HCT116 (cell line): ENCODE measurements at regions not wholly inside any gene's neighbourhood (a gene's known extent, or its start where the extent isn't known, plus 50 kb on each side); places are given as distances from the start of the nearest gene placed in this dataset.

Experiments
- ATAC-seq: fragments of 200-7000 bp; cut with Tn5 transposase; 2 replicates; pipeline ENCODE4 v1.9.1; 2020; ENCODE audit warnings: mild to moderate bottlenecking, moderate library complexity
- BruUV-seq: library from RNA; stranded (reverse); fragments of 400-500 nt; replicated peaks from 2 replicates; lab custom pipeline; 2021; lab: Mats Ljungman, UMichigan
- CTCF ChIA-PET: fragments of 300-600 bp; sonication (Branson Sonifier 250); formaldehyde crosslinking; loops from one replicate; lab custom pipeline; 2021; ENCODE audit warnings: antibody characterized with exemption; lab: Charles Lee
- POLR2A ChIA-PET: fragments of 300-600, 350-600 bp; sonication (Branson Sonifier 250); formaldehyde crosslinking; loops from one replicate; lab custom pipeline; 2021; ENCODE audit warnings: antibody characterized with exemption; lab: Charles Lee
- RAD21 ChIA-PET, 2 experiments: fragments of 300-600 bp; sonication (Branson Sonifier 250); formaldehyde crosslinking; loops; one replicate each; lab custom pipeline; 2023; ENCODE audit warnings: low total read pairs in 2 of 2; ENCODE audit not compliant: uncharacterized antibody in 2 of 2, unreplicated experiment in 2 of 2, low non-redundant PET in 1 of 2; lab: Charles Lee
- DNase-seq: peaks from one replicate; pipeline ENCODE4 v3.0.0-alpha.2; 2010; ENCODE audit warnings: low read depth, low spot score
- H2AFZ ChIP-seq: fragments of 200-600 bp; shearing (Covaris generic), sonication (generic); 2 replicates; pipeline ENCODE4 v1.6.1; 2017; ENCODE audit warnings: low read depth, mixed run types, mixed read lengths, antibody characterized with exemption, low read length; ENCODE audit not compliant: poor library complexity, severe bottlenecking
- H3K27ac ChIP-seq: 2 replicates; pipeline ENCODE4 v1.5.1; 2012; ENCODE audit warnings: low read depth, low read length
- H3K27me3 ChIP-seq: fragments of 200-600 bp; sonication (generic); 2 replicates; pipeline ENCODE4 v1.6.1; 2016; ENCODE audit warnings: mixed run types, low read length, mixed read lengths; ENCODE audit not compliant: insufficient read depth
- H3K36me3 ChIP-seq, 2 experiments: fragments of 200-500 bp in 1 of 2; fragments of 200-600 bp in 1 of 2; sonication (Bioruptor generic) in 1 of 2; sonication (generic) in 1 of 2; 2 replicates each; pipeline versions ENCODE4 v1.5.1 to v1.6.1; 2014 to 2016; ENCODE audit warnings: low read length in 2 of 2, inconsistent platforms in 1 of 2, mixed read lengths in 1 of 2, mixed run types in 1 of 2; ENCODE audit not compliant: insufficient read depth in 2 of 2, control insufficient read depth in 1 of 2
- H3K4me1 ChIP-seq, 2 experiments: fragments of 200-600 bp in 1 of 2; sonication (generic) in 1 of 2; 2 replicates each; pipeline versions ENCODE4 v1.5.1 to v1.6.1; 2012 to 2017; ENCODE audit warnings: low read length in 2 of 2, inconsistent platforms in 1 of 2, mild to moderate bottlenecking in 1 of 2, mixed read lengths in 1 of 2, mixed run types in 1 of 2, moderate library complexity in 1 of 2; ENCODE audit not compliant: insufficient read depth in 2 of 2, control insufficient read depth in 1 of 2
- H3K4me2 ChIP-seq: fragments of 200-600 bp; sonication (generic); 2 replicates; pipeline ENCODE4 v1.6.1; 2017; ENCODE audit warnings: mixed run types, low read length, mixed read lengths
- H3K4me3 ChIP-seq, 2 experiments: fragments of 200-600 bp in 1 of 2; sonication (generic) in 1 of 2; replicated peaks in 1 of 2; 2 replicates each; pipeline ENCODE4 v1.5.1; 2011 to 2016; ENCODE audit warnings: low read length in 2 of 2, control low read depth in 1 of 2, low read depth in 1 of 2, mild to moderate bottlenecking in 1 of 2, mixed read lengths in 1 of 2, mixed run types in 1 of 2
- H3K79me2 ChIP-seq: fragments of 200-600 bp; sonication (generic); 2 replicates; pipeline ENCODE4 v1.6.1; 2017; ENCODE audit warnings: mild to moderate bottlenecking, mixed run types, low read length, moderate library complexity, mixed read lengths; ENCODE audit not compliant: insufficient read depth
- H3K9ac ChIP-seq: fragments of 200-600 bp; sonication (generic); 2 replicates; pipeline ENCODE4 v1.6.1; 2016; ENCODE audit warnings: low read length, mixed read lengths
- H3K9me2 ChIP-seq: fragments of 200-600 bp; sonication (generic), shearing (Covaris generic); 2 replicates; pipeline ENCODE4 v1.6.1; 2017; ENCODE audit warnings: mixed run types, mild to moderate bottlenecking, moderate library complexity; ENCODE audit not compliant: insufficient read depth
- H3K9me3 ChIP-seq, 2 experiments: fragments of 200-500 bp in 1 of 2; fragments of 200-600 bp in 1 of 2; sonication (Bioruptor generic) in 1 of 2; sonication (generic) in 1 of 2; 2 replicates each; pipeline ENCODE4 v1.6.1; 2014 to 2017; ENCODE audit warnings: low read length in 2 of 2, mixed read lengths in 2 of 2, inconsistent platforms in 1 of 2, low read depth in 1 of 2, mild to moderate bottlenecking in 1 of 2, mixed run types in 1 of 2, moderate library complexity in 1 of 2; ENCODE audit not compliant: control insufficient read depth in 1 of 2, insufficient read depth in 1 of 2
- H4K20me1 ChIP-seq: fragments of 200-600 bp; sonication (generic), shearing (Covaris generic); 2 replicates; pipeline ENCODE4 v1.6.1; 2017; ENCODE audit warnings: mixed run types, mild to moderate bottlenecking, moderate library complexity; ENCODE audit not compliant: insufficient read depth
- CEBPB ChIP-seq: IDR thresholded peaks from 2 replicates; pipeline ENCODE4 v1.6.1; 2012; ENCODE audit warnings: low read depth
- ELF1 ChIP-seq: IDR thresholded peaks from 2 replicates; pipeline ENCODE4 v1.6.1; 2012; ENCODE audit warnings: low read depth, borderline replicate concordance
- FOSL1 ChIP-seq: IDR thresholded peaks from 2 replicates; pipeline ENCODE4 v1.6.1; 2012; ENCODE audit warnings: low read depth
- JUND ChIP-seq: IDR thresholded peaks from 2 replicates; pipeline ENCODE4 v1.6.1; 2012
- POLR2AphosphoS5 ChIP-seq: IDR thresholded peaks from 2 replicates; pipeline ENCODE4 v1.6.1; 2011; ENCODE audit warnings: mild to moderate bottlenecking, low read depth, low read length, moderate library complexity
- RAD21 ChIP-seq: IDR thresholded peaks from 2 replicates; pipeline ENCODE4 v1.6.1; 2012; ENCODE audit warnings: low read depth, mild to moderate bottlenecking
- SIN3A ChIP-seq: IDR thresholded peaks from 2 replicates; pipeline ENCODE4 v1.6.1; 2012; ENCODE audit warnings: low read depth
- SP1 ChIP-seq: IDR thresholded peaks from 2 replicates; pipeline ENCODE4 v1.6.1; 2012; ENCODE audit warnings: low read depth
- SRF ChIP-seq: IDR thresholded peaks from 2 replicates; pipeline ENCODE4 v1.6.1; 2012; ENCODE audit warnings: low read depth
- TCF7L2 ChIP-seq: IDR thresholded peaks from 2 replicates; pipeline ENCODE4 v1.7.0; 2011; ENCODE audit warnings: borderline replicate concordance, inconsistent platforms; ENCODE audit not compliant: insufficient read depth, insufficient read length; ENCODE audit errors: extremely low read depth
- YY1 ChIP-seq: IDR thresholded peaks from 2 replicates; pipeline ENCODE4 v1.6.1; 2011; ENCODE audit warnings: low read length, low read depth, moderate library complexity, mild to moderate bottlenecking; ENCODE audit not compliant: insufficient replicate concordance; ENCODE audit errors: extremely low read depth
- ZNF274 ChIP-seq: fragments of 200-500 bp; sonication (Bioruptor generic); IDR thresholded peaks from 2 replicates; pipeline ENCODE4 v1.6.1; 2014; ENCODE audit warnings: mild to moderate bottlenecking, low read depth, low read length, inconsistent platforms
- intact Hi-C: fragments of 100-400 bp; cut with micrococcal nuclease; formaldehyde crosslinking; loops from 2 replicates; pipeline ENCODE4 v1.10.0; 2022
- TF ChIP-seq, protein P1 (sequence below), 3 experiments: fragments of 200-600 bp in 1 of 3; sonication (generic) in 1 of 3; IDR thresholded peaks in 2 of 3; conservative IDR thresholded peaks in 1 of 3; 2 replicates each; pipeline ENCODE4 v1.5.1; 2012 to 2017; ENCODE audit warnings: low read depth in 2 of 3, low read length in 2 of 3, antibody characterized with exemption in 1 of 3, borderline replicate concordance in 1 of 3, control low read depth in 1 of 3, mild to moderate bottlenecking in 1 of 3, mixed read lengths in 1 of 3, mixed run types in 1 of 3, moderate library complexity in 1 of 3; ENCODE audit not compliant: insufficient read depth in 1 of 3
- TF ChIP-seq, protein P2 (sequence below): IDR thresholded peaks from 2 replicates; pipeline ENCODE4 v1.6.1; 2011; ENCODE audit warnings: mild to moderate bottlenecking, low read length, moderate library complexity; ENCODE audit not compliant: insufficient replicate concordance; ENCODE audit errors: extremely low read depth
- TF ChIP-seq, protein P3 (sequence below): IDR thresholded peaks from 2 replicates; pipeline ENCODE4 v1.6.1; 2012
- TF ChIP-seq, protein P4 (sequence below): IDR thresholded peaks from 2 replicates; pipeline ENCODE4 v1.6.1; 2012; ENCODE audit warnings: low read depth
- TF ChIP-seq, protein P5 (sequence below): IDR thresholded peaks from 2 replicates; pipeline ENCODE4 v1.6.1; 2012

DNA sequence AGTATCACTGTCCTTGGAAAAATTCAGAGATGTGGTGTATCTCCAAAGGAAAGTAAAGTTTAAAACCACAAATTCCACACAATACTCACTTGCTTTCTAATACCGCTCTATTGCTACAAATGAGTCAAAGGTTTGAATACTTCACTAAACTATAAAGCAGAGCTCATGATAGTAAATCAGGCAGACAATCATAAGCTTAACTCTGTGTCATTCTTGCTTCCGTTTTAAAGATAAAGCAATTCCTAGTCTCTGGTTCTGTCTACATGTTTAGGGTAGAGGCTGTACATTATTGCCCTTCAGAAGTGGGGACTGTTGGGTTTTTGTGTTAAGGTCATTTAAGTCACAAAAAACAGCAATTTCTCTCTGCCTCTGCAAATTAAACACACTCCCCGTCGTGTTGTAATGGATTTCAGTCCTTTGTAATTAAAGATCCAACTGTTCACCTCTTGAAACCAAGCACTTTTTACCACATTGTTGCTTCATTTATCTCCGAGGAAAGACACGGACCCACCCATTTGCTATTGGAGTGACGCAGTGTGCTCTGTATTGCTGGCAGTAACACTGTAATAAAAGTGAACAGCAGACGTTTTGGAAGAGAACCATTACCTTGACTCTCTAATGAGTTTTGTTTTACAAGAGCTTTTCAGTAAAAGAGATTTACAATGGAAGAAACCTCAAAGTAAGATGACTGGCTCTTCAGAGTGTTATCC is 83.1 kb upstream of the CNTNAP4 start:
- ChIA-PET CTCF (no interaction called here), RAD21 (no interaction called here)
- no peaks in the 10 kb centered on the region for H3K27me3 ChIP-seq
- H3K36me3 ChIP-seq = no peaks in the 10 kb centered on the region
- TF ChIP-seq CEBPB (no peak), YY1 (no peak), TCF7L2 (no peak), JUND (no peak), SRF (no peak), POLR2AphosphoS5 (no peak), ZNF274 (no peak), RAD21 (no peak), SP1 (no peak), FOSL1 (no peak), ELF1 (no peak), SIN3A (no peak)
- TF ChIP-seq, protein P1, sequence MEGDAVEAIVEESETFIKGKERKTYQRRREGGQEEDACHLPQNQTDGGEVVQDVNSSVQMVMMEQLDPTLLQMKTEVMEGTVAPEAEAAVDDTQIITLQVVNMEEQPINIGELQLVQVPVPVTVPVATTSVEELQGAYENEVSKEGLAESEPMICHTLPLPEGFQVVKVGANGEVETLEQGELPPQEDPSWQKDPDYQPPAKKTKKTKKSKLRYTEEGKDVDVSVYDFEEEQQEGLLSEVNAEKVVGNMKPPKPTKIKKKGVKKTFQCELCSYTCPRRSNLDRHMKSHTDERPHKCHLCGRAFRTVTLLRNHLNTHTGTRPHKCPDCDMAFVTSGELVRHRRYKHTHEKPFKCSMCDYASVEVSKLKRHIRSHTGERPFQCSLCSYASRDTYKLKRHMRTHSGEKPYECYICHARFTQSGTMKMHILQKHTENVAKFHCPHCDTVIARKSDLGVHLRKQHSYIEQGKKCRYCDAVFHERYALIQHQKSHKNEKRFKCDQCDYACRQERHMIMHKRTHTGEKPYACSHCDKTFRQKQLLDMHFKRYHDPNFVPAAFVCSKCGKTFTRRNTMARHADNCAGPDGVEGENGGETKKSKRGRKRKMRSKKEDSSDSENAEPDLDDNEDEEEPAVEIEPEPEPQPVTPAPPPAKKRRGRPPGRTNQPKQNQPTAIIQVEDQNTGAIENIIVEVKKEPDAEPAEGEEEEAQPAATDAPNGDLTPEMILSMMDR (IDR thresholded peaks at IDR 0.05 in 2 of 3, conservative IDR thresholded peaks at IDR 0.05 in 1 of 3; ENCODE audit: borderline replicate concordance in 1 of 3, insufficient read depth in 1 of 3, low read depth in 2 of 3, low read length in 2 of 3) = no peak
- TF ChIP-seq, protein P2, sequence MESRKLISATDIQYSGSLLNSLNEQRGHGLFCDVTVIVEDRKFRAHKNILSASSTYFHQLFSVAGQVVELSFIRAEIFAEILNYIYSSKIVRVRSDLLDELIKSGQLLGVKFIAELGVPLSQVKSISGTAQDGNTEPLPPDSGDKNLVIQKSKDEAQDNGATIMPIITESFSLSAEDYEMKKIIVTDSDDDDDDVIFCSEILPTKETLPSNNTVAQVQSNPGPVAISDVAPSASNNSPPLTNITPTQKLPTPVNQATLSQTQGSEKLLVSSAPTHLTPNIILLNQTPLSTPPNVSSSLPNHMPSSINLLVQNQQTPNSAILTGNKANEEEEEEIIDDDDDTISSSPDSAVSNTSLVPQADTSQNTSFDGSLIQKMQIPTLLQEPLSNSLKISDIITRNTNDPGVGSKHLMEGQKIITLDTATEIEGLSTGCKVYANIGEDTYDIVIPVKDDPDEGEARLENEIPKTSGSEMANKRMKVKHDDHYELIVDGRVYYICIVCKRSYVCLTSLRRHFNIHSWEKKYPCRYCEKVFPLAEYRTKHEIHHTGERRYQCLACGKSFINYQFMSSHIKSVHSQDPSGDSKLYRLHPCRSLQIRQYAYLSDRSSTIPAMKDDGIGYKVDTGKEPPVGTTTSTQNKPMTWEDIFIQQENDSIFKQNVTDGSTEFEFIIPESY = no peak
- TF ChIP-seq, protein P3, sequence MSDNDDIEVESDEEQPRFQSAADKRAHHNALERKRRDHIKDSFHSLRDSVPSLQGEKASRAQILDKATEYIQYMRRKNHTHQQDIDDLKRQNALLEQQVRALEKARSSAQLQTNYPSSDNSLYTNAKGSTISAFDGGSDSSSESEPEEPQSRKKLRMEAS = no peak
- TF ChIP-seq, protein P4, sequence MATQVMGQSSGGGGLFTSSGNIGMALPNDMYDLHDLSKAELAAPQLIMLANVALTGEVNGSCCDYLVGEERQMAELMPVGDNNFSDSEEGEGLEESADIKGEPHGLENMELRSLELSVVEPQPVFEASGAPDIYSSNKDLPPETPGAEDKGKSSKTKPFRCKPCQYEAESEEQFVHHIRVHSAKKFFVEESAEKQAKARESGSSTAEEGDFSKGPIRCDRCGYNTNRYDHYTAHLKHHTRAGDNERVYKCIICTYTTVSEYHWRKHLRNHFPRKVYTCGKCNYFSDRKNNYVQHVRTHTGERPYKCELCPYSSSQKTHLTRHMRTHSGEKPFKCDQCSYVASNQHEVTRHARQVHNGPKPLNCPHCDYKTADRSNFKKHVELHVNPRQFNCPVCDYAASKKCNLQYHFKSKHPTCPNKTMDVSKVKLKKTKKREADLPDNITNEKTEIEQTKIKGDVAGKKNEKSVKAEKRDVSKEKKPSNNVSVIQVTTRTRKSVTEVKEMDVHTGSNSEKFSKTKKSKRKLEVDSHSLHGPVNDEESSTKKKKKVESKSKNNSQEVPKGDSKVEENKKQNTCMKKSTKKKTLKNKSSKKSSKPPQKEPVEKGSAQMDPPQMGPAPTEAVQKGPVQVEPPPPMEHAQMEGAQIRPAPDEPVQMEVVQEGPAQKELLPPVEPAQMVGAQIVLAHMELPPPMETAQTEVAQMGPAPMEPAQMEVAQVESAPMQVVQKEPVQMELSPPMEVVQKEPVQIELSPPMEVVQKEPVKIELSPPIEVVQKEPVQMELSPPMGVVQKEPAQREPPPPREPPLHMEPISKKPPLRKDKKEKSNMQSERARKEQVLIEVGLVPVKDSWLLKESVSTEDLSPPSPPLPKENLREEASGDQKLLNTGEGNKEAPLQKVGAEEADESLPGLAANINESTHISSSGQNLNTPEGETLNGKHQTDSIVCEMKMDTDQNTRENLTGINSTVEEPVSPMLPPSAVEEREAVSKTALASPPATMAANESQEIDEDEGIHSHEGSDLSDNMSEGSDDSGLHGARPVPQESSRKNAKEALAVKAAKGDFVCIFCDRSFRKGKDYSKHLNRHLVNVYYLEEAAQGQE = no peak
- TF ChIP-seq, protein P5, sequence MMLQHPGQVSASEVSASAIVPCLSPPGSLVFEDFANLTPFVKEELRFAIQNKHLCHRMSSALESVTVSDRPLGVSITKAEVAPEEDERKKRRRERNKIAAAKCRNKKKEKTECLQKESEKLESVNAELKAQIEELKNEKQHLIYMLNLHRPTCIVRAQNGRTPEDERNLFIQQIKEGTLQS = no peak
- TF ChIP-seq, all 23 proteins: peak for 0
- no TSS peak for BruUV-seq
- H3K4me2 ChIP-seq = no peak overlapping the region
- H3K9ac ChIP-seq = no peak overlapping the region
- intact Hi-C loops = no loop called here
- no peaks in the 10 kb centered on the region for H3K9me3 ChIP-seq
- H2AFZ ChIP-seq = no peak overlapping the region
- no peaks in the 10 kb centered on the region for H3K9me2 ChIP-seq
- no peak overlapping the region for H3K4me3 ChIP-seq
- H3K79me2 ChIP-seq = no peaks in the 10 kb centered on the region
- ATAC-seq (no peak), DNase-seq (no peak)
- H3K27ac ChIP-seq = no peak overlapping the region
- no peaks in the 10 kb centered on the region for H3K4me1 ChIP-seq
- H4K20me1 ChIP-seq = no peaks in the 10 kb centered on the region
- POLR2A ChIA-PET = no interaction called here
